Neural cell (in vitro differentiated cells): ENCODE measurements at regions not wholly inside any gene's neighbourhood (a gene's known extent, or its start where the extent isn't known, plus 50 kb on each side); places are given as distances from the start of the nearest gene placed in this dataset.
"Not testable (repeated sequence)": the region's sequence is repeated elsewhere in the genome, so short reads cannot be mapped to it uniquely, and the experiment has no call there.

Source experiments
- H2AFZ ChIP-seq: fragments of 200-600, 300-800 bp; sonication (generic), shearing (Covaris generic); 2 replicates; pipeline ENCODE4 v1.6.0; 2014; ENCODE audit warnings: low read depth, mild to moderate bottlenecking, antibody characterized with exemption, low read length, moderate library complexity
- H3F3A ChIP-seq: fragments of 200-600 bp; shearing (Covaris generic); 2 replicates; pipeline ENCODE4 v1.6.1; 2016; ENCODE audit warnings: mild to moderate bottlenecking, moderate library complexity, mixed read lengths, antibody characterized with exemption, low read length; ENCODE audit not compliant: insufficient read depth, poor library complexity, severe bottlenecking
- H3K27ac ChIP-seq: fragments of 200-600, 300-800 bp; sonication (generic), shearing (Covaris generic); 2 replicates; pipeline ENCODE4 v1.5.1; 2014; ENCODE audit warnings: mild to moderate bottlenecking, low read length, moderate library complexity
- H3K27me3 ChIP-seq: fragments of 300-800, 200-600 bp; sonication (generic), shearing (Covaris generic); 2 replicates; pipeline ENCODE4 v1.6.0; 2014; ENCODE audit warnings: mild to moderate bottlenecking, low read depth, low read length, moderate library complexity; ENCODE audit not compliant: insufficient read depth
- H3K36me3 ChIP-seq: fragments of 300-800, 200-600 bp; sonication (generic), shearing (Covaris generic); 2 replicates; pipeline ENCODE4 v1.5.1; 2014; ENCODE audit warnings: mild to moderate bottlenecking, antibody characterized with exemption, low read length, moderate library complexity; ENCODE audit not compliant: insufficient read depth
- H3K4me2 ChIP-seq: fragments of 300-800, 200-600 bp; sonication (generic), shearing (Covaris generic); 2 replicates; pipeline ENCODE4 v1.6.0; 2014; ENCODE audit warnings: mild to moderate bottlenecking, low read length
- H3K4me3 ChIP-seq: fragments of 300-800, 200-600 bp; sonication (generic), shearing (Covaris generic); 2 replicates; pipeline ENCODE4 v1.5.1; 2014; ENCODE audit warnings: mild to moderate bottlenecking, low read length, moderate library complexity
- H3K79me2 ChIP-seq: fragments of 200-600 bp; shearing (Covaris generic); replicated peaks from 2 replicates; pipeline ENCODE4 v1.6.0; 2014; ENCODE audit warnings: mild to moderate bottlenecking, low read length, moderate library complexity; ENCODE audit not compliant: insufficient read depth
- H3K9ac ChIP-seq: fragments of 300-800, 200-600 bp; sonication (generic), shearing (Covaris generic); 2 replicates; pipeline ENCODE4 v1.6.1; 2016; ENCODE audit warnings: mild to moderate bottlenecking, low read length, mixed read lengths
- H3K9me2 ChIP-seq: fragments of 200-600 bp; shearing (Covaris generic); 2 replicates; pipeline ENCODE4 v1.6.1; 2016; ENCODE audit warnings: mild to moderate bottlenecking, low read length, mixed read lengths; ENCODE audit not compliant: insufficient read depth
- H3K9me3 ChIP-seq: fragments of 200-600, 300-800 bp; sonication (generic), shearing (Covaris generic); 2 replicates; pipeline ENCODE4 v1.6.1; 2016; ENCODE audit warnings: mild to moderate bottlenecking, mixed run types, low read length, moderate library complexity, mixed read lengths
- H4K20me1 ChIP-seq: fragments of 200-600 bp; shearing (Covaris generic); 2 replicates; pipeline ENCODE4 v1.6.1; 2016; ENCODE audit warnings: mild to moderate bottlenecking, mixed run types; ENCODE audit not compliant: insufficient read depth
- EP300 ChIP-seq: fragments of 450-650 bp; conservative IDR thresholded peaks from 2 replicates; pipeline ENCODE4 v1.6.1; 2014; ENCODE audit warnings: antibody characterized with exemption, mild to moderate bottlenecking, moderate library complexity; ENCODE audit not compliant: poor library complexity, severe bottlenecking
- EZH2 ChIP-seq: fragments of 200-600, 300-800 bp; shearing (Covaris generic), sonication (generic); IDR thresholded peaks from 2 replicates; pipeline ENCODE4 v1.6.1; 2014; ENCODE audit warnings: antibody characterized with exemption, low read length, borderline replicate concordance, mild to moderate bottlenecking; ENCODE audit not compliant: insufficient read depth, poor library complexity, severe bottlenecking
- MXI1 ChIP-seq: fragments of 450-650 bp; conservative IDR thresholded peaks from 2 replicates; pipeline ENCODE4 v1.6.1; 2014; ENCODE audit warnings: antibody characterized with exemption, mild to moderate bottlenecking; ENCODE audit not compliant: poor library complexity, severe bottlenecking
- POLR2AphosphoS5 ChIP-seq: IDR thresholded peaks from 2 replicates; pipeline ENCODE4 v1.6.1; 2012
- RAD21 ChIP-seq: fragments of 450-650 bp; conservative IDR thresholded peaks from 2 replicates; pipeline ENCODE4 v1.6.1; 2014; ENCODE audit warnings: antibody characterized with exemption, mild to moderate bottlenecking, moderate library complexity
- SMC3 ChIP-seq: fragments of 450-650 bp; conservative IDR thresholded peaks from 2 replicates; pipeline ENCODE4 v1.6.1; 2014; ENCODE audit warnings: antibody characterized with exemption, mild to moderate bottlenecking, moderate library complexity; ENCODE audit not compliant: poor library complexity
- TAF1 ChIP-seq: IDR thresholded peaks from 2 replicates; pipeline ENCODE4 v1.6.1; 2012; ENCODE audit warnings: low read depth
- TF ChIP-seq, protein P1 (sequence below): fragments of 450-650 bp; IDR thresholded peaks from 2 replicates; pipeline ENCODE4 v1.5.1; 2014; ENCODE audit warnings: antibody characterized with exemption, mild to moderate bottlenecking, moderate library complexity; ENCODE audit not compliant: poor library complexity, severe bottlenecking
- TF ChIP-seq, protein P2 (sequence below): IDR thresholded peaks from 2 replicates; pipeline ENCODE4 v1.6.1; 2012; ENCODE audit warnings: borderline replicate concordance

DNA sequence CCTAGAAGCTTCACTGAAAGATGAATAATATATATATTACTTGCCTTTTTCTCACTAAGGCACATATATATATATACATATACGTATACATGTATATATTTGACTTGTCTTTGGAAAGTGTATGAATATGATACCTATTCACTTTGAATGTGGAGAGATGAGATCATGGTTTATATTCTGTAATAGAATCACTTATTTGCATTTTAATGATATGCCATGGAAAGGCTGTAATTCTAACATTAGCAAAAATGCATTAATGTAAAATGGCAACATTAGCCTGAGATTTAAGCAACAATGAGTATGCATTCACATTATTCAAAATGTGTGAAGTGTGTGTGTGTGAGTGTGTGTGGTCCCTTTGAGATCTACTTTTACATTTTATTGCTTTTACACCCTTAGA is 54.5 kb upstream of the PRKD1 start:
- Histone ChIP-seq H3F3A (no peaks in the 10 kb centered on the region), H3K9me2 (no peaks in the 10 kb centered on the region), H3K4me2 (no peak overlapping the region), H3K9ac (no peak overlapping the region), H3K9me3 (no peaks in the 10 kb centered on the region), H2AFZ (no peak overlapping the region), H3K36me3 (no peaks in the 10 kb centered on the region), H3K27ac (no peak overlapping the region), H3K4me3 (no peak overlapping the region), H4K20me1 (no peaks in the 10 kb centered on the region), H3K27me3 (no peaks in the 10 kb centered on the region), H3K79me2 (no peaks in the 10 kb centered on the region)
- TF ChIP-seq, protein P1, sequence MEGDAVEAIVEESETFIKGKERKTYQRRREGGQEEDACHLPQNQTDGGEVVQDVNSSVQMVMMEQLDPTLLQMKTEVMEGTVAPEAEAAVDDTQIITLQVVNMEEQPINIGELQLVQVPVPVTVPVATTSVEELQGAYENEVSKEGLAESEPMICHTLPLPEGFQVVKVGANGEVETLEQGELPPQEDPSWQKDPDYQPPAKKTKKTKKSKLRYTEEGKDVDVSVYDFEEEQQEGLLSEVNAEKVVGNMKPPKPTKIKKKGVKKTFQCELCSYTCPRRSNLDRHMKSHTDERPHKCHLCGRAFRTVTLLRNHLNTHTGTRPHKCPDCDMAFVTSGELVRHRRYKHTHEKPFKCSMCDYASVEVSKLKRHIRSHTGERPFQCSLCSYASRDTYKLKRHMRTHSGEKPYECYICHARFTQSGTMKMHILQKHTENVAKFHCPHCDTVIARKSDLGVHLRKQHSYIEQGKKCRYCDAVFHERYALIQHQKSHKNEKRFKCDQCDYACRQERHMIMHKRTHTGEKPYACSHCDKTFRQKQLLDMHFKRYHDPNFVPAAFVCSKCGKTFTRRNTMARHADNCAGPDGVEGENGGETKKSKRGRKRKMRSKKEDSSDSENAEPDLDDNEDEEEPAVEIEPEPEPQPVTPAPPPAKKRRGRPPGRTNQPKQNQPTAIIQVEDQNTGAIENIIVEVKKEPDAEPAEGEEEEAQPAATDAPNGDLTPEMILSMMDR = no peak
- TF ChIP-seq EP300 = no peak
- no peak for TF ChIP-seq RAD21
- no peak for TF ChIP-seq SMC3
- no peak for TF ChIP-seq TAF1
- no peak for TF ChIP-seq EZH2
- TF ChIP-seq, protein P2, sequence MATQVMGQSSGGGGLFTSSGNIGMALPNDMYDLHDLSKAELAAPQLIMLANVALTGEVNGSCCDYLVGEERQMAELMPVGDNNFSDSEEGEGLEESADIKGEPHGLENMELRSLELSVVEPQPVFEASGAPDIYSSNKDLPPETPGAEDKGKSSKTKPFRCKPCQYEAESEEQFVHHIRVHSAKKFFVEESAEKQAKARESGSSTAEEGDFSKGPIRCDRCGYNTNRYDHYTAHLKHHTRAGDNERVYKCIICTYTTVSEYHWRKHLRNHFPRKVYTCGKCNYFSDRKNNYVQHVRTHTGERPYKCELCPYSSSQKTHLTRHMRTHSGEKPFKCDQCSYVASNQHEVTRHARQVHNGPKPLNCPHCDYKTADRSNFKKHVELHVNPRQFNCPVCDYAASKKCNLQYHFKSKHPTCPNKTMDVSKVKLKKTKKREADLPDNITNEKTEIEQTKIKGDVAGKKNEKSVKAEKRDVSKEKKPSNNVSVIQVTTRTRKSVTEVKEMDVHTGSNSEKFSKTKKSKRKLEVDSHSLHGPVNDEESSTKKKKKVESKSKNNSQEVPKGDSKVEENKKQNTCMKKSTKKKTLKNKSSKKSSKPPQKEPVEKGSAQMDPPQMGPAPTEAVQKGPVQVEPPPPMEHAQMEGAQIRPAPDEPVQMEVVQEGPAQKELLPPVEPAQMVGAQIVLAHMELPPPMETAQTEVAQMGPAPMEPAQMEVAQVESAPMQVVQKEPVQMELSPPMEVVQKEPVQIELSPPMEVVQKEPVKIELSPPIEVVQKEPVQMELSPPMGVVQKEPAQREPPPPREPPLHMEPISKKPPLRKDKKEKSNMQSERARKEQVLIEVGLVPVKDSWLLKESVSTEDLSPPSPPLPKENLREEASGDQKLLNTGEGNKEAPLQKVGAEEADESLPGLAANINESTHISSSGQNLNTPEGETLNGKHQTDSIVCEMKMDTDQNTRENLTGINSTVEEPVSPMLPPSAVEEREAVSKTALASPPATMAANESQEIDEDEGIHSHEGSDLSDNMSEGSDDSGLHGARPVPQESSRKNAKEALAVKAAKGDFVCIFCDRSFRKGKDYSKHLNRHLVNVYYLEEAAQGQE = no peak
- no peak for TF ChIP-seq MXI1
- no peak for TF ChIP-seq POLR2AphosphoS5

DNA sequence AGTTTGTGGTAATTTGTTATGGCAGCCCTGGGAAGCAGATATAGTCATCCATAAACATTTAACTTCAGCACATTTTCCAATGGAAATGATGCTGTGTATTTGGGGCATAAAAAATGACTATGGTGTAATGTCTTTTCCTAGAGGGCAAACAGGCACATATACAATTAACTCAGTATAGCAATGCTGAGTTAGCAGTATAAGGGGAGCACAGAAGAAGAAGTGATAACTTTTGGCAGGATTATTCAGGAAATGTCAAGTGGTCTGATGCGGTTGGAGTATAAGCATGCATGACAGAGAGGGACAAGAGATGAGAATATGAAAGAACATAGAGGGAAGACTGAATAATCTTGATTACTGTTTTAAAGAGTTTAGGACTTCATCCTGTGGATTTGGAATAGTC is 55.3 kb upstream of the PRKD1 start:
- no peak overlapping the region for H3K9ac ChIP-seq

DNA sequence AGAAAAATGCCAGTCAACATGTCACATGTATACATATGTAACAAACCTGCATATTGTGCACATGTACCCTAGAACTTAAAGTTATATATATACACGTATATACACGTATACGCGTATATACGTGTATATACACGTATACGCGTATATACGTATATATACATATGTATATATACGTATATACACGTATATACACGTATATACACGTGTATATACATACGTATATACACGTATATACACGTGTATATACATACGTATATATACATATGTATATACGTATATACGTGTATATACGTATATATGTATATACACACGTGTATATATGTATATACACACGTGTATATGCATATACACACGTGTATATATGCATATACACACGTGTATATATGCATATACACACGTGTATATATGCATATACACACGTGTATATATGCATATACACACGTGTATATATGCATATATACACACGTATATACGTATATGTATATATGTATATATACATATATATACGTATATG is 62.8 kb upstream of the PRKD1 start:
- not testable (repeated sequence) for H4K20me1 ChIP-seq, H3K79me2 ChIP-seq, H3K9me2 ChIP-seq, H3K4me3 ChIP-seq, H3K4me2 ChIP-seq, H3K27ac ChIP-seq, H3K9me3 ChIP-seq, H3K27me3 ChIP-seq, H3K36me3 ChIP-seq, H2AFZ ChIP-seq, H3K9ac ChIP-seq, H3F3A ChIP-seq

More for the DNA sequence above, 55.3 kb upstream of the PRKD1 start:
- Histone ChIP-seq H3K4me3 (no peak overlapping the region), H2AFZ (no peak overlapping the region), H3K27ac (no peak overlapping the region), H3K9me2 (no peaks in the 10 kb centered on the region), H3K36me3 (no peaks in the 10 kb centered on the region), H3K4me2 (no peak overlapping the region), H3F3A (no peaks in the 10 kb centered on the region), H3K79me2 (no peaks in the 10 kb centered on the region), H3K27me3 (no peaks in the 10 kb centered on the region), H3K9me3 (no peaks in the 10 kb centered on the region), H4K20me1 (no peaks in the 10 kb centered on the region)
- TF ChIP-seq EZH2 = no peak
